ENCODE measurements at regions not wholly inside any gene's neighbourhood (a gene's known extent, or its start where the extent isn't known, plus 50 kb on each side); places are given as distances from the start of the nearest gene placed in this dataset.

DNA sequence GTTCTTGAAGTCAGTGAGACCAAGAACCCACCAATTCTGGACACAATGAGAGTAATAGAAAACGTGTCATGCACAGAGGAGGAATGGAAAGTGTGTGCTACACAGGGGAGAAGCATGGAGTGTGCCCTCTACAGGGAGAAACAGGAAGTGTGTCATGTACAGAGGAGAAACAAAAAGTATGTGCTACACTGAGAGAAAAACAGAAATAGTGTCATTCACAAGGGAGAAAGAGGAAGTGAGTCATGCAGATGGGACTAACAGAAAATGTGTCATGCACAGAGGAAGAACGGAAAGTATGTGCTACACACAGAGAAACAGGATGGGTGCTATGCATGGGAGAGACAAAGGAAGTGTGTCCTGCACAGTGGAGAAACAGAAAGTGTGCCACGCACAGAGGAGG, 835.7 kb downstream of the CDY2B start:
- H3K9ac ChIP-seq (ENCODE audit: low read depth, low read length) = no peak overlapping the region
- H3K27me3 ChIP-seq (ENCODE audit: insufficient read depth, low read length) = no peaks in the 10 kb centered on the region
- H3K4me3 ChIP-seq (ENCODE audit: low read length) = no peak overlapping the region
- H3K27ac ChIP-seq (ENCODE audit: low read length) = no peak overlapping the region
- no peaks in the 10 kb centered on the region for H3K9me3 ChIP-seq (ENCODE audit: insufficient read depth, low read depth, low read length)
- no peaks in the 10 kb centered on the region for H3K36me3 ChIP-seq (ENCODE audit: insufficient read depth, low read depth, low read length)
- H3K4me1 ChIP-seq (ENCODE audit: insufficient read depth, low read length) = no peaks in the 10 kb centered on the region

DNA sequence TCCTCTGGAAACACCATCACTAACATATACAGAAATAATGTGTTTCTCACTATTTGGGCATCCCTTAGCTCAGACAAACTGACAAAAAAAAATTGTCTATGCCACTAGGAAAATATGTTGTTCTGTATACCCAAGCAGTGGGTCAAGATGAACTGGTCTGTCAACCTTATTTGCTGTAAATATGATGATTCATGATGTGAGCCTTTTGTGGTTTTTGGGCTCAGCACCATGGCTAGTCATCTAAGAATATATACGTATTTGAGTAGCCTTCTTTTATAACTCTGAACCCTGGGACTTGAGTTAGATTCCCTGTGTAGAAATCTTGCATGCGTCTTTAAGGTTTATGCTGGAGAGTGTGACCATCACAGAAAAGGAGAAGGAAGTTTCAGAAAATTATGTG, 841.6 kb downstream of the CDY2B start:
- Histone ChIP-seq H3K27me3 (ENCODE audit: insufficient read depth, low read length) (no peaks in the 10 kb centered on the region), H3K9me3 (ENCODE audit: insufficient read depth, low read depth, low read length) (no peaks in the 10 kb centered on the region), H3K9ac (ENCODE audit: low read depth, low read length) (no peak overlapping the region), H3K27ac (ENCODE audit: low read length) (no peak overlapping the region), H3K4me3 (ENCODE audit: low read length) (no peak overlapping the region), H3K36me3 (ENCODE audit: insufficient read depth, low read depth, low read length) (no peaks in the 10 kb centered on the region), H3K4me1 (ENCODE audit: insufficient read depth, low read length) (no peaks in the 10 kb centered on the region)

DNA sequence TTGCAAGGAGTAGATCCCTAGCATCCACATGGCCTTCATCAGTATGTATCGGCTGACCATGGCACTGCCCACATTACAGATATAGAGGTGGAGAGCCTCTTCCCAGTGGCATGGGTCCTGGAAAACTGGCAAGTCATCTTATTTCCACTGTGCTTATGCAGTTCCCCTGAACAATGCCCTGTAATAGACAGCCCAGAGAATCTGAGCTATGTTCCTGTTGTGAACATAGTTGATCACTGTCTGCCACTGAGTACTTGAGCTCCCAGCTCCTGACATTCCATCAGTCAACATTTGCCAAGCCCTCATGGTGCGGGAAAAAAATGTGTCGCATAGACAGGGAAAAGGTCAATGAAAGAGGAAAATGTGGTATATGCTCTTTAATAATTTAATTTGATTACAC, 861.9 kb downstream of the CDY2B start:
- Histone ChIP-seq H3K27me3 (ENCODE audit: insufficient read depth, low read length) (no peaks in the 10 kb centered on the region), H3K4me1 (ENCODE audit: insufficient read depth, low read length) (no peaks in the 10 kb centered on the region), H3K4me3 (ENCODE audit: low read length) (no peak overlapping the region), H3K36me3 (ENCODE audit: insufficient read depth, low read depth, low read length) (no peaks in the 10 kb centered on the region), H3K9ac (ENCODE audit: low read depth, low read length) (no peak overlapping the region), H3K9me3 (ENCODE audit: insufficient read depth, low read depth, low read length) (no peaks in the 10 kb centered on the region), H3K27ac (ENCODE audit: low read length) (no peak overlapping the region)

DNA sequence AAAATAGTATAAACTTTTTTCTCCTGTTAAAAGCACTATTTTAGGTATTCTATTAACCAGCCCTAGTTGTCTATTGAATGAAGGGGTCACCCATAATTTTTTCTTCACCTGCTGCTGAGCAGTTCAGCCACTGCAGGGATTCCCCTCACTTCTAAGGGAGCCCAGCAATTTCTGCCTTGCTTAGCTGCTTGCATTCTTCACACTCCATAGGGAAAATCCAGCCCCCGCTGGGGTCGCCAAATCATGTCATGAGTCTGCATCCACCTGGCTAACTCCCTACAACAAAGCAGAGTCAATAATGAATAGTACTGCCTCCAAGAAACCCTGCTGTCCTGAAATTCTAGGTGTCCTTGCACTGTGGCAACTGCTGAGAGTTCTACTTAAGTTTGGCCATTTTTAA, 886.5 kb downstream of the CDY2B start:
- no peaks in the 10 kb centered on the region for H3K9me3 ChIP-seq (ENCODE audit: insufficient read depth, low read depth, low read length)
- H3K4me3 ChIP-seq (ENCODE audit: low read length) = no peak overlapping the region
- H3K27me3 ChIP-seq (ENCODE audit: insufficient read depth, low read length) = no peaks in the 10 kb centered on the region
- H3K4me1 ChIP-seq (ENCODE audit: insufficient read depth, low read length) = no peaks in the 10 kb centered on the region
- H3K27ac ChIP-seq (ENCODE audit: low read length) = no peak overlapping the region
- H3K9ac ChIP-seq (ENCODE audit: low read depth, low read length) = no peak overlapping the region
- no peaks in the 10 kb centered on the region for H3K36me3 ChIP-seq (ENCODE audit: insufficient read depth, low read depth, low read length)

DNA sequence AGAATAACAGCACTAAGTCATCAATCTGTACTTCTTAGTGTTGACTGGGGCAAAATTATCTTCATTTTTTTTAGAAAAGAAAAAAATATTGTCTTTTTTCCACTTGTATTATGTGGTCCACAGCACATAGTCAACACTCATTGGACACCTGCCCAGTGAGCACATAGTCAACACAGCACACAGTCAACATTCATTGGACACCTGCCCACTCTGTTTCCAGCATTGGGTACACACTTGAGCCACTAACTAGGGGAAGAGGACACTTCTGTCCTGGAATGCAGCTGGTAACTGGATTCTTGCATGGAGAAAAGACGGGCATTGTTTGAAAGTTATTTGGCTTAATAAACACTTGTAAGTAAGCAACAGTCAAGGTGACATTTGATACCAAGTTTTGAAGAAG, 898.2 kb downstream of the CDY2B start:
- Histone ChIP-seq H3K4me1 (ENCODE audit: insufficient read depth, low read length) (no peaks in the 10 kb centered on the region), H3K4me3 (ENCODE audit: low read length) (no peak overlapping the region), H3K27me3 (ENCODE audit: insufficient read depth, low read length) (no peaks in the 10 kb centered on the region), H3K9me3 (ENCODE audit: insufficient read depth, low read depth, low read length) (no peaks in the 10 kb centered on the region), H3K36me3 (ENCODE audit: insufficient read depth, low read depth, low read length) (no peaks in the 10 kb centered on the region), H3K27ac (ENCODE audit: low read length) (no peak overlapping the region), H3K9ac (ENCODE audit: low read depth, low read length) (no peak overlapping the region)

DNA sequence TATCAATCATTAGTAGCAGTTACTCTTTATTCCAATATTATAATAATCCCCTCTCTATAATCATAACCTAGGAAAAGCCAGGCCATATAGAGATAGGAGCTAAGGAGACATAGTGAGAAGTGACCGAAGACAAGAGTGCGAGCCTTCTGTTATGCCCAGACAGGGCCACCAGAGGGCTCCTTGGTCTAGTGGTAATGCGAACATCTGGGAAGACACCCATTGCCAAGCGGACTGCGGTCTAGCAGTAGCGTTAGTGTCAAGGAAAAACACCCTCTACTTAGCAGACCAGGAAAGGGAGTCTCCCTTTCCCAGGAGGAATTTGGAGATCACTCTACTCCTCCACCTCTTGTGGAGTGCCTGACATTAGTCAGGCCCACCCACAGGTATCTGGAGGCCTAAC, 920.9 kb downstream of the CDY2B start:
- H3K4me3 ChIP-seq (ENCODE audit: low read length) = no peak overlapping the region
- H3K27me3 ChIP-seq (ENCODE audit: insufficient read depth, low read length) = no peaks in the 10 kb centered on the region
- no peaks in the 10 kb centered on the region for H3K36me3 ChIP-seq (ENCODE audit: insufficient read depth, low read depth, low read length)
- no peak overlapping the region for H3K27ac ChIP-seq (ENCODE audit: low read length)
- no peak overlapping the region for H3K9ac ChIP-seq (ENCODE audit: low read depth, low read length)
- no peaks in the 10 kb centered on the region for H3K4me1 ChIP-seq (ENCODE audit: insufficient read depth, low read length)
- no peaks in the 10 kb centered on the region; the same call in 1 of the 2 replicates for H3K9me3 ChIP-seq (ENCODE audit: insufficient read depth, low read depth, low read length)

DNA sequence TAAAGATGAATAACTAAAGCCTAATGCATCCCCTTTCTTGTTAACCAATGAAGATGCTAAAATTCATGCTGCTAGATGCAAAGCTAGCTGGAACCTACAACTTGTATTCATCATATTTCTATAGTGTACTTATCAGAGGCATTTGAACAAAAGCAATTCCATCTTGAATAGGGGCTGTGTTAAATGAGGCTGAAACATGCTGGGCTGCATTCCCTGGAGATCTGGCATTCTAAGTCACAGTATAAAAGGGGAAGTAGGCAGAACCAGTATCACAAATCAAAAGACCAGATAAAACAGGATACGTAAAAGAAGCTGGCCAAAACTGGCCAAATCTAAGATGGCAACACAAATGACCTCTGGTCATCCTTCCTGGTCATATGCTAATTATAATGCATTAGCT, 932.8 kb downstream of the CDY2B start:
- Histone ChIP-seq H3K4me3 (ENCODE audit: low read length) (no peak overlapping the region), H3K4me1 (ENCODE audit: insufficient read depth, low read length) (no peaks in the 10 kb centered on the region), H3K27me3 (ENCODE audit: insufficient read depth, low read length) (no peaks in the 10 kb centered on the region), H3K36me3 (ENCODE audit: insufficient read depth, low read depth, low read length) (no peaks in the 10 kb centered on the region), H3K9ac (ENCODE audit: low read depth, low read length) (no peak overlapping the region), H3K27ac (ENCODE audit: low read length) (no peak overlapping the region), H3K9me3 (ENCODE audit: insufficient read depth, low read depth, low read length) (no peaks in the 10 kb centered on the region)

Data from iPS-20b (cell line).